IPS-NIHi7 (cell line): ENCODE measurements at regions not wholly inside any gene's neighbourhood (a gene's known extent, or its start where the extent isn't known, plus 50 kb on each side); places are given as distances from the start of the nearest gene placed in this dataset.
"Not testable (repeated sequence)": the region's sequence is repeated elsewhere in the genome, so short reads cannot be mapped to it uniquely, and the experiment has no call there.

Experiments used
- DNase-seq: peaks from one replicate; pipeline ENCODE4 v3.0.0; 2012; ENCODE audit warnings: mixed read lengths; ENCODE audit errors: extremely low spot score

GRCh38 chr6:113366505-113366904 lies 490.6 kb upstream of the MARCKS start:
- DNase-seq: no peak

GRCh38 chr6:113370508-113371502 lies 486.3 kb upstream of the MARCKS start:
- DNase-seq: no peak

GRCh38 chr6:113375466-113375865 lies 481.7 kb upstream of the MARCKS start:
- DNase-seq: not testable (repeated sequence)

- DNase-seq: no peak
Measured at GRCh38 chr6:113375950-113376846, 480.9 kb upstream of the MARCKS start.

- DNase-seq: no peak
Measured at GRCh38 chr6:113376847-113377165, 480.3 kb upstream of the MARCKS start.

- DNase-seq: no peak
Measured at GRCh38 chr6:113377362-113377942, 479.7 kb upstream of the MARCKS start.

GRCh38 chr6:113380591-113380990 lies 476.6 kb upstream of the MARCKS start:
- DNase-seq: no peak

- no peak for DNase-seq
Measured at GRCh38 chr6:113381232-113381631, 475.9 kb upstream of the MARCKS start.

GRCh38 chr6:113381959-113382358 lies 475.2 kb upstream of the MARCKS start:
- DNase-seq: no peak

- DNase-seq: no peak
Measured at GRCh38 chr6:113383701-113384100, 473.4 kb upstream of the MARCKS start.

GRCh38 chr6:113385020-113385431 lies 472.1 kb upstream of the MARCKS start:
- no peak for DNase-seq

- no peak for DNase-seq
Measured at GRCh38 chr6:113388996-113389395, 468.1 kb upstream of the MARCKS start.

GRCh38 chr6:113392551-113393055 lies 464.5 kb upstream of the MARCKS start:
- no peak for DNase-seq

- DNase-seq: no peak
Measured at GRCh38 chr6:113394216-113394615, 462.9 kb upstream of the MARCKS start.

- DNase-seq: no peak
Measured at GRCh38 chr6:113394729-113395128, 462.4 kb upstream of the MARCKS start.

- no peak for DNase-seq
Measured at GRCh38 chr6:113396730-113397129, 460.4 kb upstream of the MARCKS start.

- no peak for DNase-seq
Measured at GRCh38 chr6:113397236-113397635, 459.9 kb upstream of the MARCKS start.

- no peak for DNase-seq
Measured at GRCh38 chr6:113401231-113401630, 455.9 kb upstream of the MARCKS start.

GRCh38 chr6:113402544-113402943 lies 454.6 kb upstream of the MARCKS start:
- no peak for DNase-seq

GRCh38 chr6:113403966-113404595 lies 453.1 kb upstream of the MARCKS start:
- DNase-seq: no peak

GRCh38 chr6:113405326-113406047 lies 451.7 kb upstream of the MARCKS start:
- DNase-seq: no peak
